ENCODE measurements at regions not wholly inside any gene's neighbourhood (a gene's known extent, or its start where the extent isn't known, plus 50 kb on each side); places are given as distances from the start of the nearest gene placed in this dataset.

DNA sequence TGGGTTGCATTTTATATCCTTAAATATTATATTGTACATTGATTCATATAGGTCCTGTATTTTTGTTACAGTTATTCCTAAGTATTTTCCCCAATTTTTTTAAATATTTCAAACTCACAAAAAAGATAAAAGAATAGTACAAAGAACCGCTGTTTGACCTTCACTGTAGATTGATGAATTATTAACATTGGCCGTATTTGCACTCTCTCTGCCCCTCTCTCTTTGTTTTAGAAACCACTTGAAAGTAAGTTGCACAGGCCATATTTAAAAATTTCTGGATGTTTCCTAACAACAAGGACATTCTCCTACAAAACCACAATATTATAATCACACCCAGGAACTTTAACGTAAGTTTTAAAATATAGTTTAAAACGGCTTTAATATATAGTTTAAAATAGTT, 72.0 kb upstream of the DUSP22 start:
- TF ChIP-seq, protein P1, sequence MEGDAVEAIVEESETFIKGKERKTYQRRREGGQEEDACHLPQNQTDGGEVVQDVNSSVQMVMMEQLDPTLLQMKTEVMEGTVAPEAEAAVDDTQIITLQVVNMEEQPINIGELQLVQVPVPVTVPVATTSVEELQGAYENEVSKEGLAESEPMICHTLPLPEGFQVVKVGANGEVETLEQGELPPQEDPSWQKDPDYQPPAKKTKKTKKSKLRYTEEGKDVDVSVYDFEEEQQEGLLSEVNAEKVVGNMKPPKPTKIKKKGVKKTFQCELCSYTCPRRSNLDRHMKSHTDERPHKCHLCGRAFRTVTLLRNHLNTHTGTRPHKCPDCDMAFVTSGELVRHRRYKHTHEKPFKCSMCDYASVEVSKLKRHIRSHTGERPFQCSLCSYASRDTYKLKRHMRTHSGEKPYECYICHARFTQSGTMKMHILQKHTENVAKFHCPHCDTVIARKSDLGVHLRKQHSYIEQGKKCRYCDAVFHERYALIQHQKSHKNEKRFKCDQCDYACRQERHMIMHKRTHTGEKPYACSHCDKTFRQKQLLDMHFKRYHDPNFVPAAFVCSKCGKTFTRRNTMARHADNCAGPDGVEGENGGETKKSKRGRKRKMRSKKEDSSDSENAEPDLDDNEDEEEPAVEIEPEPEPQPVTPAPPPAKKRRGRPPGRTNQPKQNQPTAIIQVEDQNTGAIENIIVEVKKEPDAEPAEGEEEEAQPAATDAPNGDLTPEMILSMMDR (IDR thresholded peaks at IDR 0.05; ENCODE audit: low read length), result no peak
- no peak for TF ChIP-seq EZH2 (IDR thresholded peaks at IDR 0.05; ENCODE audit: borderline replicate concordance, low read length)

Data from OCI-LY1 (cell line).